ENCODE measurements at regions not wholly inside any gene's neighbourhood (a gene's known extent, or its start where the extent isn't known, plus 50 kb on each side); places are given as distances from the start of the nearest gene placed in this dataset.
"Not testable (repeated sequence)": the region's sequence is repeated elsewhere in the genome, so short reads cannot be mapped to it uniquely, and the experiment has no call there.

DNA sequence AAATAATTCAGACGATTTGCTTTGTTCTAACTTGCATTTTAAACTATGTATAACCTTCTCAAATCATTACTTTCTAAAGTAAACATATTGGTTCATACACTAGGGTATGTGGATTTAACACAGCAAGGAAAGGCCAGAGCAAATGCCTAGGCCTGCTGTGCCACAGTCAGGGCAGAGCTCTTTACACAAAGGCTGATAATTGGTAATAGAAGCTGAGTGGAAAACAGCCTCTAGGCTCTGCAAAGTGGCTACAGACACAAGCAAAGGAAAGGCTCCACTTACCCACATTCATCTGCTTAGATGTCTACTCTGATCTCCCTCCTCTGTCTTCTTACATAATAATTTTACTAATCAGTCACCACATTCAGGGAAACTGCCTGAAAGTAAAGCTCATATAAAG is 382.9 kb downstream of the OLFM4 start:
- DNase-seq, result no peak

DNA sequence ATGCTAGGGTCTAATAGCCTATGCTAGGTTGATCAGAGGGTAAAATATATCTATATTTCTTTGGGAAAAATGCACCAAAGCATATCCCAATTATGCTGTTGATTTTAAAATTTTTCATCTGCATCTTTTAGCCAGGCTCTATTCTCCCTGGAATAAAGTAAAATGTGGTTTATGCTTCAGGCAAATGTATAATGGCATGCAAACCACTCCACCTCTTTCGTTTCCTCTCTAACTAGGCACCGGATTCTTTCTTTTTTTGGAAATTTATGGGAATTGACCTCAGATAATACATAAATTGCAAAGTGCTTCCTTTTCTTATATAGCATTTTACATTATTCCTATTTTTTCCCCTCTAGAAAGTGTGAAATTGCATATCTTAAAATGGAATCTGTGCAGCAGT is 386.5 kb downstream of the OLFM4 start:
- DNase-seq, result no peak

GRCh38 chr13:53417601-53418000 is 389.0 kb downstream of the OLFM4 start:
- no peak for DNase-seq

DNA sequence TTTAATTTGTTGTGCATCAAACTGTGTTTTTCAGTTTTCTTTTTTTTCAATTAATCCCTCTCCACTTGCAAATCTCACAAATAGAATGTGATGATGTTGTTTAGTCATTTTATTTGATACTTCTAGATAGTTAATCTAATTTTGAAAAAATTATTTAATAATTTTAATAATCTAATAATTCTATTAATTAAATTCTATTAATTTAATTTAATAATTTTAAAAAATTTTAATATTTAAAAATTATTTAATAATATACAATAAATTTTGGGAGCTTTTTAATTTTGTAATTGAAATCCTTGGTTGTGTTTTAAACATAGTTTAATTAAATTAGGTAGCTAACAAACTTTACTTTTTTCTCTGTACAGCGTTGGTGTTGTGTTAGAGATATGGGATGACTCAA is 393.8 kb downstream of the OLFM4 start:
- DNase-seq, result no peak

GRCh38 chr13:53436396-53436795 is 407.8 kb downstream of the OLFM4 start:
- DNase-seq, result no peak

- no peak for DNase-seq
Measured at GRCh38 chr13:53439439-53440225, 411.0 kb downstream of the OLFM4 start.

- no peak for DNase-seq
Measured at GRCh38 chr13:53442979-53443378, 414.4 kb downstream of the OLFM4 start.

DNA sequence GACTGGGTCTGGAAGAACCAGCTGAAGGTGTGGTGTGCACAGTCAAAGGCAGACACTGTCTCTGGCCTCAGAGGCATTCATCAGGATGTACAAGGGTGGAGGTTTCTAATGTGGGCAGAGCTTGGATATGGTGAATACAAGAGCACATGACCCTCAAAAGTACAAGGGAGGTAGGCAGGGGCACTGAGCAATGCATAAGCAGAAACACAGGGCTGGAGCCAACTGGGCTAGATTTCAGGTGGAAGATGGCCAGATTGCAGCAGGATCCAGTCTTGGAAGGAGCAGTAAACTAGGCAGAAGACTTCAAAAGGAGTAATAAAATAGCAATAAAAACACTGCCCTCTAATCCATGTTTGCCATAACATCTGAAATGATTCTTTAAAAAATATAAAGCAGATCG is 417.1 kb downstream of the OLFM4 start:
- DNase-seq, result no peak

- DNase-seq, result no peak
Measured at GRCh38 chr13:53447456-53447855, 418.8 kb downstream of the OLFM4 start.

DNA sequence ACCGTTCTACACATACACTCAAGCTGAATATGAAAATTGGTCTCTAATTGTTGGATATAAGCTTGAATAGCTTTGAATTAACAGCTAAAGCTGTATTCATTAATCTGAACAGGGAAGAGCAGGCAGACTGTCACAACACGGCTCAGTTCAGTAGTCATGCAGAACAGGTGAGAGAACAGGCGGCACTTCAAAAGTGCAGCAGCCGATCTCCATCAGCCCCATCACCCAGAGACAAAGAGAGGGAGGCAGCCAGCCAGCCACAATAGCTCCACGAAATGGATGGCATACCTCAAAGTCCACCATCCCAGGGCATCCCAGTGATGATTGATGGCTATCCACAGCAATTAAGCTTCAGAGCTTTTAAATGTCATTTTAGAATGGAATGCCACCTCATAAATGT is 419.2 kb downstream of the OLFM4 start:
- no peak for DNase-seq

DNA sequence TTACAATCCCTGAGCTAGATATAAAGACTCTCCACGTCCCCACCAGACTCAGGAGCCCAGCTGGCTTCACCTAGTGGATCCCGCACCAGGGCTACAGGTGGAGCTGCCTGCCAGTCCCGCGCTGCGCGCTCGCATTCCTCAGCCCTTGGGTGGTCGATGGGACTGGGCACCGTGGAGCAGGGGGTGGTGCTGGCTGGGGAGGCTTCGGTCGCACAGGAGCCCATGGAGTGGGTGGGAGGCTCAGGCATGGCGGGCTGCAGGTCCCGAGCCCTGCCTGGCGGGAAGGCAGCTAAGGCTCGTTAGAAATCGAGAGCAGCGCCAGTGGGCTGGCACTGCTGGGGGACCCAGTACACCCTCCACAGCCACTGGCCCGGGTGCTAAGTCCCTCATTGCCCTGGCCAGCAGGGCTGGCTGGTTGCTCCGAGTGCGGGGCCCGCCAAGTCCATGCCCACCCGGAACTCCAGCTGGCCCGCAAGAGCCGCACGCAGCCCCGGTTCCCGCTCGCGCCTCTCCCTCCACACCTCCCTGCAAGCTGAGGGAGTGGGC is 423.7 kb downstream of the OLFM4 start:
- DNase-seq, result not testable (repeated sequence)

DNA sequence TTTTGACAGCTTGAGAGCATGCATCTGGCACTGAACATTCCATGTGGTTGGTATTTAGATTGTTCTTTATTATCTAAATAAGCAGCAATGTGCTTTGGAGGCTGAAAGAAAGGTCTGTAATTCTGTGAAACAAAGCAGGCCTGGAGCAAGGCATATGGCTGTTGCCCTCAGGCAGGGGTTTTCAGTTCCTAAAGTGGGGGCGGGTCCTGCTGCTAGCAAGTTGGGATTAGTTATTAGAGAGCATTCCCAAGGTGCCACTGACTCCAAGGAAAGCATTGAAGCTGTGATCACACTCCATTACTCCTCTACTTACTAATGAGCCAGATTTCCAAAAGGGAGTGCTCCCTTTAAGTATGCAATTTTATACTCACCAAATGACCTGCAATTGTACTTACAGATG is 432.2 kb downstream of the OLFM4 start:
- no peak for DNase-seq

DNA sequence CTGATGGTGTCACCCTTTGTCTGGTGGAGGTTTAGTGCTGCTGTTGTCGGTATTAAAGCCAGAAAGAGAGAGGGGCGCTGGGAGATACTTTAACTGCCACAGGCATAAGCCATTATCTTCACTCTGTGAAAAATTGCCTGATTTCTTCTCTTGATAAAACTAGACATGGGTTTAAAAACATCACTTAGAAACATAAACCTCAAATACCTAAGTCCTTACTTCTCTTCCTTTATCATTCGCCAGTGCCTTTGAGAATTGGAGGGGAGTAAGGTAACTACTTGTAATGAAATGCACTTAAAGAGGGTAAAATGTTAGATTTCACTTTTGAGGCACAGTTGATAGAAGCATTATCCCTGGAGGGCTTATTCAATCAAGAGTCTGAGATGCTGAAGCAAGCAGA is 434.5 kb downstream of the OLFM4 start:
- DNase-seq, result no peak

DNA sequence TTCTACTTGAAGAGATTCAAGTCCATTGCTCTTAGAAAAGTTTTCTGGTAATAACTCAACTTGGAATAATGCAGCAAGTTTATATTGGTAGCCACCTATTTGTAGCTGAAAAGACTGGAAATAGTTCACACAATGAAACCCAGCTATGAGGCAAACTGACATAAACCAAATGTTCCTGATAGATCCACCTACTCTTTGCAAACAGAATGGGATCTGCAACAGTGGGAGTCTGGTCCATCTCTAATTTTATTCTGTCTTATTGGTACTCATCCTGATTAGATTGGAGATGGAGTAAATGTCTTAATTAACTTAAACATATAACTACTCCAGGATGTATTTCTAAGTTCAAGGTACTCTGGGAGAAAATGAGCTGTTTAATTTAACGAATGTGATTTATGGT is 438.0 kb downstream of the OLFM4 start:
- DNase-seq, result no peak

DNA sequence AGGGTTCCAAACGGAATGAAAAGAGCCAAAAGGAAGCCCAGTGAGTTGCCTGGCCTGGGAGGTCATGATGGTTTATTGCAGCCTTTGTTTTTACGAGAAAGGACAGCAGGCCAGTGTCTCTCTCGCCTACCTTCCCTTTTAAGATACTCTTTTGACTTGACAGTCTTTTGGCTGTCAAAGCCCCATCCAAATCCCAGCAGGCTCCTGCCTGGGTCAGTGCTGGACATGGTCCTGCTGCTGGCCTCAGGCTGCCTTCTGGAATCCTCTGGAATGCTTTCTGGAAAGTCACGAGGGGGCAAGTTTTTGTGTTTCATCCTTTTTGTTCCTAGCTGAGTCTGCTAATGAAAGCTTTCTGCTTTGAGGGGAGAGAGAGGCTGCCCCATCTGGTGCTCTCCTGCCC is 444.8 kb downstream of the OLFM4 start:
- no peak for DNase-seq

- DNase-seq, result no peak
Measured at GRCh38 chr13:53474878-53475277, 446.3 kb downstream of the OLFM4 start.

GRCh38 chr13:53490752-53491151 is 462.1 kb downstream of the OLFM4 start:
- no peak for DNase-seq

- DNase-seq, result no peak
Measured at GRCh38 chr13:53494406-53494805, 465.8 kb downstream of the OLFM4 start.

DNA sequence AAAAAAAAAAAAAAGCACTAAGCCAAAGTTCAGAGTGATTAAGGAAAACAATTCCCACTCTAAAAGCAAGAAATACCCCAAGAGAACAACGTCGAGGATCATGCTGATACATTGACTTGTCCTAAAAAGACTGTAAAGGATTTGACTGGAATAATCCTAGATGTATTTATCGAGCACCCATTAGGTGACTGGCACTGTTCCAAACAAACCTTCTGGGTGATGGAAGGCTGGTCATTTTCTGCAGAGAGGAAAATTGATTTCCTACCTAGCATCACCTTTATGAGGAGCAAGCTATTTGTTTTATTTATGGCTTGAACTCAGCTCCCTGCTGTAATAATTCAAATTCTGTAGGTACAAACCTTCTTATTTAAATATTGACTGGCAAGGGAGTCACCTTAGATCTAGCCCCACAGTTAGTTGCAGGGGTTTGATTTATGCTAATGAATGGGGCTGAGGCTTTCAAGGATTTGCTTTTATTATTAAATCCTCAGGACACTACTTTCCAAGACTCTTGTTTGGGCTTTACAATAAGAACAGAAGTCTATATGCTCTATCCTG is 471.0 kb downstream of the OLFM4 start:
- no peak for DNase-seq

DNA sequence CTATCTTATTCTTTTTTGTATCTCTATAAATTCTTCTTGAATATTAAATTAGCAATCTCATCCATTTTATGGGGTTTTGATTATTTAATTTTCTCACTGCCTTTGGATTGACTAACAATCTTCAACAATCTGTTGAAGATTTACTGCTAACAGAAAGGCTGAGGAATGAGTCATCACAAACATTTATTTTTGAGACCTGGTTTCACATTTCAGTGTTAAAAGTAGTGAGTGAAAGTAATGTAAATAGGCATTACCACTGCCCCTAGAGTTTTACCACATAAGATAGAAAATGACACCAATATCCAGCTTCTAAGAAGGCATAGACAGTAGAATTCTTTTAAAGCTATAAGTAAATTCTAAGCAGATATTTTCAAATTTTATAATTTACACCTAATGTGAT is 472.8 kb downstream of the OLFM4 start:
- DNase-seq, result no peak

DNA sequence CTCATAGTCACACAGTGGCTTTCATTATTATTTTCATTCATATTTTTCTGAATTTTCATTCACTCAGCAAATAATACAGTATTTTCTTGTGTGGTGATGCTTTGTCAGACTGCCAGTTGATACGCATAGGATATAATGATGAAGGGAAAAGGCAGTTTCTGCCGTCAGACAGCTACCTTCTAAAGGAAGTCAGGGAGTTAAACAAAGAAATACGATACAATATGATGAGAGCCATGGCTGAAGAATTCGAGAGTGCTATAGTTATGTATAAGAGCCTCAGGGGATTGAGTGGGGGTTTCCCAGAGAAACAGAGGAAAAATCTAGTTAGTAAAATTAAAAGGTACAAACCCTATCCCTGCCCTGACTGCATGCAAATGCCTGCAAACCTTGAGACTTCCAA is 479.1 kb downstream of the OLFM4 start:
- DNase-seq, result no peak

DNA sequence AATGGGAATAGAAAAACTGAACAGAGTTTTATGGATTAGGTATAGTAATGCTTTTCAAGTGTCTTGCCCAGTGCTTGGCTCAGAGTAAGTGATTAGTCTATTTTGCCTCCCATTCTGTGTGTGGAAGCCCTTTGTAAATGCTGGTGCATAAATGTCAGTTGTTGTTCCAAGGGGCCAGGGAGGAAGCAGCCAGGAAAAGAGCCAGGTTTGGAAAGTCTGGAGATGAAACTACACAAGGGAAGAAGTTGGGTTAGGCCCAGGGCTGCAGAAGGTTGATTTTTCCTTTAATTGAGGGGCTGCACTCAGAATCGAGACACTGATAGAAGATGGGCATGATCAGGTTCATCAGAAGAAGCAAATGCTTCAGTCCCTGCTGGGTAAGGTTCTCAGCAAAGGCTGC is 484.0 kb downstream of the OLFM4 start:
- DNase-seq, result no peak

GRCh38 chr13:53513226-53513625 is 484.6 kb downstream of the OLFM4 start:
- DNase-seq, result no peak

DNA sequence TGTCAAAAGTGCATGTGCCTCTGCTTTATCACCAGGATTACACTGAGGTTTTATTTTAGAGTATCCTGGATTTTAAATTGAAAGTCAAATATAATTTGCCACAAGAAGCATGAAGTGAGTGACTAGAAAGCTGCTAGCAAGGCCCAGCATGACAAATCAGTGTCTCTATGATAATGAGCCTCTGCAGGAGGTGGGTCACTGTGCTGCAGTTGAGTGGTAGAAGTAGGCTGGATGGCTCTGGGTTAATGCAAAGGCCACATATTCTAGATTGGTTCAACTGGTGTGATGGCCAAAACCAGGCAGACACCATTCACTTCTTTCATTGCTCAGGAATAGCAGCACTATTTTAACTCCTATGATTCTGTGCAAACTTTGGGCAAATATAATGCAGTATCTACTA is 491.5 kb downstream of the OLFM4 start:
- no peak for DNase-seq

DNA sequence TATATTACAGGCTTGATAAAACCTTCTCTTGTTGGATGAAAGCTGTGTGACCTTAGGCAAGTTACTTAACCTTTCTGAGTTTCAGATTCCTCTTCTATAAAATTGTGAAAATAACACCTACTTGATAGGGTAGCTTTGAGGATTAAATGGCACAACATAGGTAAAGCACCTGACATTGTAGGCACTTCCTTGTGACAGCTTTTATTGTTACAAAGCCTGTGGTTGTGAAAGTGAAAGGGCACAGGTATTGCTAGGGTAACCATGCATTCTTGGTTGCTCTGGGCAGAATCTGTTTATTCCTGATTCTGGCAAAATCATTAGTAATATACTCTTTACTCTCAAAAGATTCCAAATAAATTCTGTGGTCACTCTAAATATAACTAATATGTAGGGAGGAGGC is 493.4 kb downstream of the OLFM4 start:
- DNase-seq, result no peak

Measured in AML-193 (cell line).